K562 (cell line): ENCODE measurements at regions not wholly inside any gene's neighbourhood (a gene's known extent, or its start where the extent isn't known, plus 50 kb on each side); places are given as distances from the start of the nearest gene placed in this dataset.

Source experiments
- ATAC-seq: fragments of 200-7000 bp; cut with Tn5 transposase; 3 replicates; pipeline ENCODE4 v1.9.1; 2020; ENCODE audit warnings: moderate library complexity
- BruUV-seq: library from RNA; stranded (reverse); fragments of 400-500 nt; replicated peaks from 2 replicates; lab custom pipeline; 2021; lab: Mats Ljungman, UMichigan
- CTCF ChIA-PET: fragments of 300-600 bp; formaldehyde crosslinking; extraction: SDS; loops from one replicate; lab custom pipeline; 2021; ENCODE audit warnings: low intra/inter-chr PET ratio; lab: Yijun Ruan, JAX
- POLR2A ChIA-PET: fragments of 300-600, 350-650 bp; sonication (Branson Sonifier 250); formaldehyde crosslinking; extraction: SDS; loops from one replicate; lab custom pipeline; 2021; ENCODE audit warnings: antibody characterized with exemption, inconsistent platforms; lab: Yijun Ruan, JAX
- DNase-seq, 4 experiments: peaks; one replicate each; pipeline versions ENCODE4 v3.0.0 to v3.0.0-alpha.2; 2011 to 2018; ENCODE audit warnings: low spot score in 3 of 4, mixed read lengths in 3 of 4; ENCODE audit errors: extremely low read depth in 1 of 4
- FAIRE-seq: peaks from 2 replicates; lab custom pipeline; 2011; peaks lifted over from hg19 to GRCh38; lab: Jason Lieb, UNC
- H2AFZ ChIP-seq: 2 replicates; pipeline ENCODE4 v1.6.0; 2011; ENCODE audit warnings: low read depth, low read length, control low read depth, inconsistent platforms
- H3K27ac ChIP-seq: fragments of 200-600 bp; 3 replicates; pipeline ENCODE4 v1.8.0; 2011; ENCODE audit warnings: low read depth, mild to moderate bottlenecking, control low read depth, inconsistent platforms, low read length, moderate library complexity, mixed read lengths; ENCODE audit errors: extremely low read depth
- H3K27me3 ChIP-seq, 2 experiments: fragments of 300-600 bp in 1 of 2; 2 replicates in 1 of 2; 3 replicates in 1 of 2; pipeline versions ENCODE4 v1.6.0 to v1.8.0; 2011; ENCODE audit warnings: inconsistent platforms in 2 of 2, low read length in 2 of 2, mild to moderate bottlenecking in 1 of 2, mixed read lengths in 1 of 2, moderate library complexity in 1 of 2; ENCODE audit not compliant: control insufficient read depth in 2 of 2, insufficient read depth in 2 of 2
- H3K36me3 ChIP-seq: fragments of 300-600 bp; 3 replicates; pipeline ENCODE4 v1.8.0; 2011; ENCODE audit warnings: mild to moderate bottlenecking, low read length, inconsistent platforms; ENCODE audit not compliant: control insufficient read depth, insufficient read depth
- H3K4me1 ChIP-seq, 2 experiments: fragments of 200-600 bp in 1 of 2; replicated peaks in 1 of 2; 2 replicates in 1 of 2; 3 replicates in 1 of 2; pipeline versions ENCODE4 v1.5.1 to v1.8.0; 2011; ENCODE audit warnings: inconsistent platforms in 2 of 2, low read length in 2 of 2, mild to moderate bottlenecking in 1 of 2, mixed read lengths in 1 of 2, moderate library complexity in 1 of 2; ENCODE audit not compliant: control insufficient read depth in 2 of 2, insufficient read depth in 2 of 2
- H3K4me2 ChIP-seq: 2 replicates; pipeline ENCODE4 v1.6.1; 2011; ENCODE audit warnings: low read length, control low read depth, inconsistent platforms, mixed read lengths; ENCODE audit not compliant: insufficient read depth
- H3K4me3 ChIP-seq: fragments of 200-600 bp; sonication (generic), shearing (Covaris generic); 2 replicates; pipeline ENCODE4 v1.5.1; 2016; ENCODE audit warnings: control low read depth, inconsistent platforms
- H3K79me2 ChIP-seq: fragments of 200-600 bp; 3 replicates; pipeline ENCODE4 v1.8.0; 2011; ENCODE audit warnings: low read length, inconsistent platforms; ENCODE audit not compliant: control insufficient read depth, insufficient read depth
- H3K9ac ChIP-seq, 2 experiments: 2 replicates each; pipeline versions ENCODE4 v1.6.0 to v1.6.1; 2011; ENCODE audit warnings: low read depth in 2 of 2, low read length in 2 of 2, control low read depth in 1 of 2, inconsistent platforms in 1 of 2, mild to moderate bottlenecking in 1 of 2, mixed read lengths in 1 of 2; ENCODE audit not compliant: insufficient read depth in 1 of 2
- H3K9me1 ChIP-seq: one replicate; pipeline ENCODE4 v1.6.0; 2011; ENCODE audit warnings: inconsistent platforms, mild to moderate bottlenecking, low read length, moderate library complexity; ENCODE audit not compliant: control insufficient read depth, insufficient read depth
- H3K9me3 ChIP-seq: replicated peaks from 2 replicates; pipeline ENCODE4 v1.5.1; 2011; ENCODE audit warnings: low read depth, low read length, inconsistent platforms; ENCODE audit not compliant: control insufficient read depth, insufficient read depth
- H4K20me1 ChIP-seq: replicated peaks from 2 replicates; pipeline ENCODE4 v1.6.1; 2011; ENCODE audit warnings: low read length, inconsistent platforms, mixed read lengths; ENCODE audit not compliant: control insufficient read depth, insufficient read depth
- ELF2 ChIP-seq: fragments of 250-450 bp; sonication (Bioruptor Pico); IDR thresholded peaks from 2 replicates; pipeline ENCODE4 v1.5.0; 2021; ENCODE audit warnings: mild to moderate bottlenecking
- ELF4 ChIP-seq: fragments of 450-650 bp; formaldehyde crosslinking; IDR thresholded peaks from 2 replicates; pipeline ENCODE4 v1.4.0; 2022; ENCODE audit warnings: missing genetic modification characterization
- GTF2E2 ChIP-seq: fragments of 200-800 bp; sonication (Bioruptor generic); IDR thresholded peaks from 2 replicates; pipeline ENCODE4 v1.6.1; 2016; ENCODE audit warnings: missing genetic modification characterization, missing compliant biosample characterization
- HNRNPK ChIP-seq: fragments of 200-400 bp; formaldehyde crosslinking; IDR thresholded peaks from one replicate; pipeline ENCODE4 v1.6.1; 2018; ENCODE audit warnings: mild to moderate bottlenecking, low read depth, low read length; ENCODE audit not compliant: poor library complexity, severe bottlenecking
- JUNB ChIP-seq: fragments of 450-650 bp; formaldehyde crosslinking; conservative IDR thresholded peaks from 2 replicates; pipeline ENCODE4 v1.4.0; 2020; ENCODE audit warnings: mild to moderate bottlenecking
- KAT2B ChIP-seq: IDR thresholded peaks from one replicate; pipeline ENCODE4 v1.6.1; 2012; ENCODE audit warnings: low read depth, mild to moderate bottlenecking, control low read depth, inconsistent platforms, low read length, moderate library complexity
- NR2C2 ChIP-seq, 2 experiments: fragments of 200-800 bp in 1 of 2; sonication (Bioruptor generic) in 1 of 2; sonication (generic) in 1 of 2; formaldehyde crosslinking in 1 of 2; IDR thresholded peaks; 2 replicates each; pipeline versions ENCODE4 v1.6.1 to v1.8.0; 2016 to 2022; ENCODE audit warnings: mild to moderate bottlenecking in 1 of 2, missing compliant biosample characterization in 1 of 2, missing genetic modification characterization in 1 of 2, missing genetic modification reagents in 1 of 2
- SPI1 ChIP-seq: IDR thresholded peaks from 2 replicates; pipeline ENCODE4 v1.6.1; 2011; ENCODE audit warnings: low read depth, low read length, control low read depth, borderline replicate concordance
- SUPT5H ChIP-seq: fragments of 450-650 bp; IDR thresholded peaks from 2 replicates; pipeline ENCODE4 v1.6.1; 2016
- TAL1 ChIP-seq: fragments of 450-650 bp; IDR thresholded peaks from 2 replicates; pipeline ENCODE4 v1.6.1; 2016; ENCODE audit warnings: mild to moderate bottlenecking
- TCF3 ChIP-seq: sonication (generic); formaldehyde crosslinking; IDR thresholded peaks from 2 replicates; pipeline ENCODE4 v1.4.0; 2020; ENCODE audit warnings: mild to moderate bottlenecking, missing genetic modification reagents
- THRAP3 ChIP-seq: fragments of 450-650 bp; IDR thresholded peaks from 2 replicates; pipeline ENCODE4 v1.6.1; 2016; ENCODE audit warnings: mild to moderate bottlenecking, inconsistent platforms, borderline replicate concordance
- TSC22D4 ChIP-seq: fragments of 450-650 bp; IDR thresholded peaks from 2 replicates; pipeline ENCODE4 v1.6.1; 2016; ENCODE audit warnings: missing genetic modification characterization, missing biosample characterization, control low read depth
- ZNF311 ChIP-seq: fragments of 250-450 bp; sonication (Bioruptor Pico); IDR thresholded peaks from 2 replicates; pipeline ENCODE4 v1.4.0; 2020; ENCODE audit warnings: mild to moderate bottlenecking, moderate library complexity
- WGBS: fragments of 100-300 bp; shearing (Covaris generic); methylation state at CpG from one replicate; pipeline ENCODE4 v1.1.6; 2016; ENCODE audit warnings: low coverage, mixed read lengths; ENCODE audit not compliant: insufficient coverage; ENCODE audit errors: missing lambda C conversion rate; 5-methylcytosine and 5-hydroxymethylcytosine counted together
- in situ Hi-C: fragments of 300-500 bp; cut with MboI; formaldehyde crosslinking; loops from 4 replicates; pipeline ENCODE4 v1.15.0; 2018; ENCODE audit warnings: inconsistent platforms, mixed read lengths
- intact Hi-C: fragments of 100-400 bp; cut with micrococcal nuclease; formaldehyde crosslinking; loops from 2 replicates; pipeline ENCODE4 v1.14.2; 2022

DNA sequence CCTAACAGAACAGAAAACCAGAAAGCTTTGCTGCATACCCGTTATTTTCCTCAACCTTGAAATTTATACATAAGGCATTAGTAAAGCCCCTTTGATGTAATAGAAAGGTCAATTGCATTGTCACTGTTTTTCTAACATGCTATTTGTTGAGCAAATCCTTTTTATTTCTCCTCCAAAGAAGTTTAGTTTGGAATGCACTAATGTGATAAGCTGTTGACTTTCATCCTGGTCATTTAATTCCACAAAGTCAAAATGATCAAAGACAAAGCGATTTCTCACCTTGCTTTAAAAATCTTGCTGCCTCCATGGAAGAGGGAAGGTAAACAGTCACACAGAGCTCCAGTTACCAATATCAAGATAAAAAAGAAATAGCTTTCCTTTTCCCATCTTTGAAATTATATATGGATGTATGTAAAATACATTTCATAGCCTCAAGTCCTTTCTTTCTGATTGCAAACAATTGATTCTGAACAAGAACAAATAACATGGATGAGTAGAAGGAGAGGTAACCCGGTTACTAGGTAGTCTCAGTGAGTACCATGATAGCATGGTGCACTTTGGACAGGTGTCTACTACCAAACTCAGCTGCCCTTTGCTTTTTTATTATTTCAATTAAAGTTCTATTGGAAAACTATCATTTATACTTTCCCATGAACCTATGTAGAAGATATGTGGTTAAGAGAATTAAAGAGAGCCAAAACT is 452.7 kb downstream of the STK39 start:
- BruUV-seq, result no TSS peak
- ATAC-seq (no peak), DNase-seq (no peak), FAIRE-seq (no peak)
- Histone ChIP-seq H3K9me3 (no peaks in the 10 kb centered on the region), H3K9me1 (no peaks in the 10 kb centered on the region), H3K4me1 (no peaks in the 10 kb centered on the region), H2AFZ (no peak overlapping the region), H3K79me2 (no peaks in the 10 kb centered on the region), H4K20me1 (no peaks in the 10 kb centered on the region), H3K4me3 (no peak overlapping the region), H3K9ac (no peak overlapping the region), H3K4me2 (no peak overlapping the region), H3K36me3 (no peaks in the 10 kb centered on the region), H3K27me3 (peaks cover 5 to 10% of the 10 kb centered on the region in 2 experiments; a peak in 1 of 5 replicates), H3K27ac (no peak overlapping the region)
- in situ Hi-C loops, result no loop called here
- WGBS, result 2% methylated on average over 3 of the region's 3 CpGs
- intact Hi-C loops, result no loop called here
- ChIA-PET CTCF (no interaction called here), POLR2A (interaction anchor here (0.5 to 0.6 kb wide), 2 partner anchors 9 to 21 kb away, joined by 3 to 4 read pairs; no protein-coding TSS in a partner anchor)
- no peak for TF ChIP-seq HNRNPK
- TF ChIP-seq KAT2B, result no peak
- no peak for TF ChIP-seq ELF2 (CRISPR knock-in tag)
- no peak for TF ChIP-seq JUNB (CRISPR knock-in tag)
- TF ChIP-seq SPI1, result no peak
- TF ChIP-seq SUPT5H, result no peak
- TF ChIP-seq ELF4, result no peak
- no peak for TF ChIP-seq THRAP3
- no peak for TF ChIP-seq TCF3 (CRISPR knock-in tag)
- TF ChIP-seq ZNF311 (CRISPR knock-in tag), result no peak
- TF ChIP-seq NR2C2 (CRISPR knock-in tag; IDR thresholded peaks at IDR 0.05), result no peak
- no peak for TF ChIP-seq NR2C2 (tag; IDR thresholded peaks at IDR 0.05)
- no peak for TF ChIP-seq TAL1
- no peak for TF ChIP-seq GTF2E2 (tag)
- TF ChIP-seq TSC22D4 (tag), result no peak
